ENCODE measurements at regions not wholly inside any gene's neighbourhood (a gene's known extent, or its start where the extent isn't known, plus 50 kb on each side); places are given as distances from the start of the nearest gene placed in this dataset.

DNA sequence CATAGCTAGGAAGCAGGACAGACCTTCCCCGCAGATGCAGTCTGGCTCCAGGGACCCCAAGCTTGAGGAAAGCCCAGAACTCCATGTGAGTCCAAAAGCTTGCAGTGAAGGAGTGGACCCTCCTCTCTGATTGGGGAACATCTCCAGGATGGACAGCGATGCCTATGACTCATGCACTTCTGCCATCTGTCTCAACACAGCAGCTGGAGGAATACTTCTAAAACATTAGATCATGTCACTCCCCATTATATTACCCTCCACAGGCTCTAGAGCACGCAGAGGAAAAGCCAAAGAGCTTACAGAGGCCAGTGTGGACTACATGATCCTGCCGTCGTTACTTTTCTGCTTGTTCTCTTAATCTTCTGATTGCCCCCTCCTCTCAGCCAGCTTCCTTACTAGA is 605.7 kb downstream of the INSC start:
- H4K8ac ChIP-seq (replicated peaks; ENCODE audit: insufficient read length, low read depth, low read length): no peak overlapping the region
- TF ChIP-seq, protein P1, sequence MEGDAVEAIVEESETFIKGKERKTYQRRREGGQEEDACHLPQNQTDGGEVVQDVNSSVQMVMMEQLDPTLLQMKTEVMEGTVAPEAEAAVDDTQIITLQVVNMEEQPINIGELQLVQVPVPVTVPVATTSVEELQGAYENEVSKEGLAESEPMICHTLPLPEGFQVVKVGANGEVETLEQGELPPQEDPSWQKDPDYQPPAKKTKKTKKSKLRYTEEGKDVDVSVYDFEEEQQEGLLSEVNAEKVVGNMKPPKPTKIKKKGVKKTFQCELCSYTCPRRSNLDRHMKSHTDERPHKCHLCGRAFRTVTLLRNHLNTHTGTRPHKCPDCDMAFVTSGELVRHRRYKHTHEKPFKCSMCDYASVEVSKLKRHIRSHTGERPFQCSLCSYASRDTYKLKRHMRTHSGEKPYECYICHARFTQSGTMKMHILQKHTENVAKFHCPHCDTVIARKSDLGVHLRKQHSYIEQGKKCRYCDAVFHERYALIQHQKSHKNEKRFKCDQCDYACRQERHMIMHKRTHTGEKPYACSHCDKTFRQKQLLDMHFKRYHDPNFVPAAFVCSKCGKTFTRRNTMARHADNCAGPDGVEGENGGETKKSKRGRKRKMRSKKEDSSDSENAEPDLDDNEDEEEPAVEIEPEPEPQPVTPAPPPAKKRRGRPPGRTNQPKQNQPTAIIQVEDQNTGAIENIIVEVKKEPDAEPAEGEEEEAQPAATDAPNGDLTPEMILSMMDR (conservative IDR thresholded peaks at IDR 0.05): no peak
- Mint-ChIP-seq H3K36me3 (ENCODE audit: insufficient read depth in 1 of 3, low read depth in 3 of 3) (no peaks in the 10 kb centered on the region; a peak in 2 of 7 replicates), H3K9me3 (peaks cover 0 to 3% of the 10 kb centered on the region in 2 experiments; a peak in 2 of 5 replicates), H3K4me3 (no peak overlapping the region), H3K4me1 (peaks cover 0 to 7% of the 10 kb centered on the region in 2 experiments; a peak in 2 of 4 replicates), H3K27me3 (ENCODE audit: low read depth) (peaks cover 35% of the 10 kb centered on the region), H3K27ac (no peak overlapping the region)
- no peak overlapping the region for H3K23ac ChIP-seq (ENCODE audit: insufficient read length, low read depth, low read length)
- no CpG with 5 or more reads among the region's 5 CpGs for WGBS (ENCODE audit: extremely low coverage, insufficient read length, low lambda C conversion rate)
- H2BK20ac ChIP-seq (ENCODE audit: low read depth, low read length, poor library complexity, severe bottlenecking): no peak overlapping the region
- H3K14ac ChIP-seq (ENCODE audit: insufficient read depth, low read length): no peak overlapping the region
- H2BK15ac ChIP-seq (ENCODE audit: low read depth, low read length): no peak overlapping the region
- H3K79me2 ChIP-seq (ENCODE audit: insufficient read depth, low read length): no peaks in the 10 kb centered on the region
- no peak overlapping the region for H2BK12ac ChIP-seq (ENCODE audit: insufficient read length, low read depth, low read length)
- no peaks in the 10 kb centered on the region for H3K27me3 ChIP-seq (ENCODE audit: insufficient read depth, low read length)
- H3K4ac ChIP-seq (ENCODE audit: low read depth, low read length): no peak overlapping the region
- H3K9me3 ChIP-seq (ENCODE audit: control insufficient read depth, low read depth, low read length): no peaks in the 10 kb centered on the region
- no peak overlapping the region for H3T11ph ChIP-seq (ENCODE audit: low read length)
- no peak overlapping the region for H3K18ac ChIP-seq (ENCODE audit: insufficient read length, low read depth, low read length)
- H4K91ac ChIP-seq (ENCODE audit: insufficient read length, low read depth, low read length): no peak overlapping the region
- H2BK120ac ChIP-seq (ENCODE audit: low read depth, low read length, poor library complexity, severe bottlenecking): no peak overlapping the region
- no peak overlapping the region for H3K27ac ChIP-seq (ENCODE audit: insufficient read length, low read depth, low read length)
- no peaks in the 10 kb centered on the region for H3K79me1 ChIP-seq (ENCODE audit: insufficient read depth, low read depth, low read length, poor library complexity, severe bottlenecking)
- no peak overlapping the region for H2AK5ac ChIP-seq (ENCODE audit: insufficient read length, low read length)
- no peak overlapping the region for H4K5ac ChIP-seq (ENCODE audit: insufficient read length, low read depth, low read length)
- H3K4me2 ChIP-seq (ENCODE audit: insufficient read depth, insufficient read length, low read length): no peak overlapping the region
- no peaks in the 10 kb centered on the region for H4K20me1 ChIP-seq (ENCODE audit: control insufficient read depth, insufficient read depth, insufficient read length)
- H3K23me2 ChIP-seq (ENCODE audit: insufficient read length, low read depth, low read length, poor library complexity, severe bottlenecking): no peaks in the 10 kb centered on the region
- no peaks in the 10 kb centered on the region for H3K4me1 ChIP-seq (ENCODE audit: insufficient read depth, low read length)
- DNase-seq: no peak
- no peak overlapping the region for H2BK5ac ChIP-seq (ENCODE audit: insufficient read length, low read length)
- H2AFZ ChIP-seq (ENCODE audit: low read length): no peak overlapping the region
- no peak overlapping the region for H3K9ac ChIP-seq (ENCODE audit: extremely low read depth, insufficient read length, low read length)
- H3K56ac ChIP-seq (ENCODE audit: insufficient read length, low read depth, low read length): no peak overlapping the region

Measured in H9 (cell line).